ENCODE measurements at regions not wholly inside any gene's neighbourhood (a gene's known extent, or its start where the extent isn't known, plus 50 kb on each side); places are given as distances from the start of the nearest gene placed in this dataset.
"Not testable (repeated sequence)": the region's sequence is repeated elsewhere in the genome, so short reads cannot be mapped to it uniquely, and the experiment has no call there.

GRCh38 chr22:48918585-48919186 lies 909.0 kb downstream of the BRD1 start:
- H3K4me3 ChIP-seq (ENCODE audit: low read depth, low read length) = no peak overlapping the region
- DNase-seq (ENCODE audit: low read depth) = no peak
- TF ChIP-seq CTCF (IDR thresholded peaks at IDR 0.05; ENCODE audit: low read depth, low read length, missing control alignments) = no peak

- not testable (repeated sequence) for H3K4me3 ChIP-seq (ENCODE audit: low read depth, low read length); DNase-seq (ENCODE audit: low read depth)
These were observed 915.2 kb downstream of the BRD1 start for GRCh38 chr22:48912356-48913066.

- H3K4me3 ChIP-seq (ENCODE audit: low read depth, low read length); DNase-seq (ENCODE audit: low read depth): not testable (repeated sequence)
These were observed 916.0 kb downstream of the BRD1 start for GRCh38 chr22:48911647-48912046.

GRCh38 chr22:48911067-48911466 lies 916.6 kb downstream of the BRD1 start:
- not testable (repeated sequence) for H3K4me3 ChIP-seq (ENCODE audit: low read depth, low read length); DNase-seq (ENCODE audit: low read depth)

GRCh38 chr22:48908547-48908946 lies 919.1 kb downstream of the BRD1 start:
- no peak for DNase-seq (ENCODE audit: low read depth)
- TF ChIP-seq CTCF (IDR thresholded peaks at IDR 0.05; ENCODE audit: low read depth, low read length, missing control alignments) = no peak
- no peak overlapping the region for H3K4me3 ChIP-seq (ENCODE audit: low read depth, low read length)

- TF ChIP-seq CTCF (IDR thresholded peaks at IDR 0.05; ENCODE audit: low read depth, low read length, missing control alignments) = no peak
- no peak for DNase-seq (ENCODE audit: low read depth)
These were observed 920.1 kb downstream of the BRD1 start for GRCh38 chr22:48907591-48907990.

GRCh38 chr22:48906216-48906835 lies 921.3 kb downstream of the BRD1 start:
- no peak overlapping the region for H3K4me3 ChIP-seq (ENCODE audit: low read depth, low read length)
- TF ChIP-seq CTCF (IDR thresholded peaks at IDR 0.05; ENCODE audit: low read depth, low read length, missing control alignments) = no peak
- no peak for DNase-seq (ENCODE audit: low read depth)

More at GRCh38 chr22:48907591-48907990, 920.1 kb downstream of the BRD1 start:
- no peak overlapping the region for H3K4me3 ChIP-seq (ENCODE audit: low read depth, low read length)

GRCh38 chr22:48905206-48905975 lies 922.3 kb downstream of the BRD1 start:
- no peak overlapping the region for H3K4me3 ChIP-seq (ENCODE audit: low read depth, low read length)
- no peak for DNase-seq (ENCODE audit: low read depth)
- no peak for TF ChIP-seq CTCF (IDR thresholded peaks at IDR 0.05; ENCODE audit: low read depth, low read length, missing control alignments)
